HG03354 (cell line): ENCODE measurements at regions not wholly inside any gene's neighbourhood (a gene's known extent, or its start where the extent isn't known, plus 50 kb on each side); places are given as distances from the start of the nearest gene placed in this dataset.

ENCODE experiments used
- ATAC-seq: cut with Tn5 transposase; IDR thresholded peaks from one replicate; pipeline ENCODE4 v1.9.1; 2021; ENCODE audit warnings: mild to moderate bottlenecking; ENCODE audit not compliant: unreplicated experiment, poor library complexity, severe bottlenecking

- no peak for ATAC-seq
Measured at GRCh38 chr11:25309818-25310217, 813.0 kb downstream of the LUZP2 start.

DNA sequence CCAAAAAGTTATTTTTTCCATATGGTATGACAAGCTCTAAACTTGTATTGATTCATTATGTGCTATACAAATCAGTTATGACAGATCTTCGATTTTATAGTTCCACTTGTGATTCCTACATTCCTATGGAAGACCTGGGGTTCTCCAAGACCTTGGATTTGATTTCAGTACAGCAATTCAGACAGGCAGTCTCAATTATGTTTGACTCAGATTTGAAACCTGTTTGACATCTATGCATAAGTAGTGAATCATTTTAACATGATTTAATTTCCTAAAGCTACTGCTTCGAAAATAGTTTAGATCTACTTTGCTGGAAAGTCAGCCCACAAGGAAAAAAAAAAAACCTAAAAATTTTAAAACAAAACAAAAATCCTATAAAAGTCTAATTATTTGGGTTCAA, 820.4 kb downstream of the LUZP2 start:
- ATAC-seq, result no peak

DNA sequence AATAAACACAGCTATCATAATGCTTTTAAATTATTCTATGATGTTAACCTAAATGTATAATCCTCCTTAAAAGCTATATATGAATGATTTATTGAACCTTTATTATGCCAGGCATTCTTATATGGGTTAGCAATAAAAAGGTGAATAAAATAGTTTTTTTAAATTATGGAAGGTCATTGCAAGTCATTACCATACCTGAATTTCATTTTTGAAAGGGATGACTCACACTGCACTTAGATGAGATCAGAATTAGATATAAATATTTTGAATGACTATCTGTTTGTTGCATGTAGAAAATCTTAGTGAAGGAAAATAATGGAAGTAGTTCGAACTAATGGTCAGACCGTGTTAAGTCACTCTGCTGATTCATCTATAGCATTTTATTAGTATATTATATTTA, 822.3 kb downstream of the LUZP2 start:
- no peak for ATAC-seq

DNA sequence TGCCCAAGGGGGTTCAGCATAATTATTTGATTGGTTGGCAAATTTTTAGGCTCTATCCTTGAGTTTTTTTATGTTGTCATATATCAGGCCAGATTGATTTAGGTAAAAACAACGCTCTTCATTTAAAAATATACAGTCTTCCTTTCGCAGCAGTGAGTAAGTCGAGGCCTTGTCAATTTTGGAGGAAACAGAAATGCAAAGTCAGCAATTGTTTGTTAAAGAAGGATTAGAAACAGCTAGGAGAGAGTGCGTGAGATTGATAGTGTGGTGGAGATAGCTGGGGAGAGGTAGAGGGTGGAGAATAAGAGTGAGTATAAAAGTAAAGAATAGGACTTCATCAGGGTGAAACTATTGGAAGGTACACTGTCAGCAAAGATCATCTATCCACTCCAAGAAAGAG, 830.8 kb downstream of the LUZP2 start:
- ATAC-seq, result no peak

GRCh38 chr11:25339281-25339680, 842.4 kb downstream of the LUZP2 start:
- no peak for ATAC-seq

DNA sequence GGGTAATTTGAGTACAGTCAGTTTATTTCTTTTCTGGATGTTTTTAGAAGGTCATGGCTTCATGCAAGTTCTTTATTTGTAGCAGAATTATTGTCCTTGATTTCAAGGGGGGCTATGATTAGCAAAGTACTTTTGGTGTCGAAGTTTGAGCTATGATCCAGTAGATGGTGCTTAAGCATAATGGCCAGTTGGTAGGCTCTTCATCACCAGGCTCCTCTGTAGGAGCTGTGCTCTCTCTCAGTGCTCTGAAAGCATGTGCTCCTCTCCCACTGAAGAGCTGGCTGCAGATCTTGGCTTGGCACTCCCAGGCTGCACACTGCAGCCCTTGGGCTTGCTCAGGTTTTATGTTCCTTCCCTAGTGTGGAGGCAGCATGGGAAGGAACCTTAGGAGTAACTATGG, 852.7 kb downstream of the LUZP2 start:
- no peak for ATAC-seq

- no peak for ATAC-seq
Measured at GRCh38 chr11:25350899-25351803, 854.3 kb downstream of the LUZP2 start.

GRCh38 chr11:25357133-25357532, 860.3 kb downstream of the LUZP2 start:
- ATAC-seq, result no peak

GRCh38 chr11:25377466-25377865, 880.6 kb downstream of the LUZP2 start:
- no peak for ATAC-seq

DNA sequence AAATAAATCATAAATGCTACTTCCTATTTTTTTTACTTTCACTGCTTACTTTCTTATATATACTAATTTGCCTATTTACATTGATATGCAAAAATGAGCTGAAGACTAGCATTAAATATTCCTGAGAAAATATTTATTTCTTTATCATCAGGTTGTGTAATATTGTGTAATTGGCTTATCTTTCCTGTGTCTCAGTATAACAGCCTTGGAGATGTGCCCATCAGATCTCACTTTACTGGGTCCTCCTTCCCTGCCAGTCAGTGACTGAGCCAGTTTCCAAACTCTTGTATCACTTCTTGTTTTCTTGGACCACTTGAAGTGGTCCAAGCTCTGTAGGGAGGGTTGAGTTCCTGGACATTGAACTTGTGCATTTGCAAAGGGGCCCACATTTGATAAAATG, 900.0 kb downstream of the LUZP2 start:
- no peak for ATAC-seq

DNA sequence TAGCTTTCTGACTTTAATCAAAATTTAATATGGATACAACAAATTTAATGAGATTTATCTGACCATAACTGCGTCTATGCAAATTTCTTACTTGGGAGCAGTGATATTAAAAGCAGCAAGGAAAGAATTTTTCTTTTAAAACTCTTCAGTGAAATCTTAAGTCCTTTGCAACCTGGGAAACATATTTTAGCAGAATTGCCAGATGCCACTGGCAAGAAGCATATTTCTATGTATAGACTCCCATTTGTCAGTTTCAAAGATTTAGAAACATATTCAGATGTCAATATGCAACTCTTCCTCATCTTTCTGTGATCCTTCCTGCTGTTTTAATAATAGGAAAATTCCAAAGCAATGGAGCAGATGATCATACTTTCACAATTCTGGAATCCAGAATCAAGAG, 911.3 kb downstream of the LUZP2 start:
- no peak for ATAC-seq

- no peak for ATAC-seq
Measured at GRCh38 chr11:25415793-25416192, 916.1 kb upstream of the ANO3 start.

GRCh38 chr11:25423436-25424199, 908.3 kb upstream of the ANO3 start:
- no peak for ATAC-seq

- ATAC-seq, result no peak
Measured at GRCh38 chr11:25432376-25432775, 899.6 kb upstream of the ANO3 start.

GRCh38 chr11:25435197-25435596, 896.7 kb upstream of the ANO3 start:
- no peak for ATAC-seq

DNA sequence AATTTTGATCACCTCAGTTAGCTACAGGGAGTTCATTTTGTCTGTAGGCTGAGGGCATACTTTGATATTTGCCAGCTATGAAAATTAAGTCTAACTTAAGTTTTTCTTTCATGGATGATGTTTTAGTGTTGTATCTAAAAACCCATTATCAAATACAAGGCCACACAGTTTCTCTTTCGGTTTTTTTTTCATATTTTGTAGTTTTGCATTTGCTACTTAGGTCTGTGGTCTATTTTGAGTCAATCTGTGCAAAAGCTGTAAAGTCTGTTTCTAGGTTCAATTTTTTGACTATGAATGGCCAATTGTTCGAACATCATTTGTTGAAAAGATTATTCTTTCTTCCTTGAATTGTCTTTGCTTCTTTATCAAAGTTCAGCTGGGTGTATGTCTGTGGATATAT, 895.6 kb upstream of the ANO3 start:
- ATAC-seq, result no peak

- ATAC-seq, result no peak
Measured at GRCh38 chr11:25441421-25441820, 890.5 kb upstream of the ANO3 start.

DNA sequence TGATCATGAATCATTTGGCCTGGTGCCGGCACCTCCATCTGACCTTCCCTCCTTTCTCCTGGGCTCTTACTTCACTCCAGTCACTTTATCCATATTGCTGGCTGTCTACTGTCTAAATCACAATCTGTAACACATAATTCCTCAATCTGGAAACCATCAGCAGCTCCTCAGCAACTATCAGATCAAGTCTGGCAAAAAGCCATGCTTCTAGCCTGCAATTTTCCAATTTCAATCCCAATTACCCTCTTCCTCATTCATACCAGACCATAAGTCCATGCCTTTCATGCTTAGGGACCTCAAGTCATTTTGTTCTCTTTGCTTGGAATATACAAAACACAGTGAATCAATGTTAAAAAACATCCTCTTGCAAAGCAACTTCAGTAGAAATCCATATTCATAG, 882.8 kb upstream of the ANO3 start:
- no peak for ATAC-seq

DNA sequence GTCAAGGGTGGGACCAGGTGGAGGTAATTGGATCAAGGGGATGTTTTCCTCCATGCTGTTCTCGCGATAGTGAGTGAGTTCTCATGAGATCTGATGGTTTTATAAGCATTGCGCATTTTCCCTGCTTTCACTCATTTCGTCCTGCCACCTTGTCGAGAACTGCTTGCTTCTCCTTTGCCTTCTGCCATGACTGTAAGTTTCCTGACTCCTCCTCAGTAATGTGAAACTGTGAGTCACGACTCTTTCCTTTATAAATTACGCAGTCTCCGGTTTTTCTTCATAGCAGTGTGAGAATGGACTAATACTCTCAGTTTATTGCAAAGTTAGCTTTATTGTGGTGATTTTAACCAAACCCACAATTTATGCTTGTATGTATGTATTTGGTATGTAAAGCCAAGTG, 878.5 kb upstream of the ANO3 start:
- no peak for ATAC-seq

DNA sequence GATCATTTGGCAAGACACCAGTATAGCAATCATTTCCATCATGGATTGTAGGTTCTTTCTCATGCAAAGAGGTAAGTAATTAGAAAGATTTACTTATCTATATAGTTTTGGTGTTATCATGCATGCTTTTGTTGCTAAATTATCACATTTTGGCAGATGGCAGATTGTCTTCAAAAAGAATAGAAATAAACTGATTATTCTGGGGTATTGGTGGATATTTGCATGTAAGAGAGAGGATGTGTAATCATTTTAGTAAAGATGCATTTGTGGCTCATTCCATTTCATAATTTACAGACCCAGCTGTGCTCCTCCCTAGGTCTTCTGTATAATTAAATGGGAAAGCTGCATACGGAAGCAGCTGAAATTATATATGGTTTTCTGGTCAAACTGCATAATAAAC, 875.7 kb upstream of the ANO3 start:
- ATAC-seq, result no peak
